HEK293 (cell line): ENCODE measurements at regions not wholly inside any gene's neighbourhood (a gene's known extent, or its start where the extent isn't known, plus 50 kb on each side); places are given as distances from the start of the nearest gene placed in this dataset.

Experiments
- PBX3 ChIP-seq: sonication (generic); formaldehyde crosslinking; IDR thresholded peaks from 2 replicates; pipeline ENCODE4 v1.8.1; 2022; ENCODE audit warnings: mild to moderate bottlenecking, moderate library complexity, missing genetic modification reagents
- ZBTB1 ChIP-seq: fragments of 450-650 bp; formaldehyde crosslinking; IDR thresholded peaks from 2 replicates; pipeline ENCODE4 v1.5.1; 2016; ENCODE audit warnings: missing biosample characterization, missing genetic modification characterization
- ZBTB17 ChIP-seq: fragments of 450-650 bp; formaldehyde crosslinking; IDR thresholded peaks from 2 replicates; pipeline ENCODE4 v1.5.1; 2016; ENCODE audit warnings: missing biosample characterization, missing genetic modification characterization
- ZNF274 ChIP-seq, 2 experiments: fragments of 200-500 bp in 1 of 2; fragments of 450-650 bp in 1 of 2; sonication (Bioruptor generic) in 1 of 2; formaldehyde crosslinking in 1 of 2; IDR thresholded peaks; 2 replicates each; pipeline versions ENCODE4 v1.5.1 to v1.6.1; 2014 to 2016; ENCODE audit warnings: borderline replicate concordance in 1 of 2, inconsistent platforms in 1 of 2, low read length in 1 of 2, missing biosample characterization in 1 of 2, missing genetic modification characterization in 1 of 2
- TF ChIP-seq, protein P1 (sequence below): fragments of 450-650 bp; formaldehyde crosslinking; IDR thresholded peaks from 2 replicates; pipeline ENCODE4 v1.5.1; 2016; ENCODE audit warnings: missing biosample characterization, missing genetic modification characterization
- TF ChIP-seq, protein P2 (sequence below): fragments of 450-650 bp; formaldehyde crosslinking; IDR thresholded peaks from 2 replicates; pipeline ENCODE4 v1.5.1; 2016; ENCODE audit warnings: missing biosample characterization, missing genetic modification characterization

- TF ChIP-seq ZBTB1 (no peak), PBX3 (CRISPR knock-in tag) (no peak), ZBTB17 (tag by site-specific recombination) (no peak), ZNF274 (IDR thresholded peaks at IDR 0.05; ENCODE audit: low read length) (no peak), ZNF274 (tag by site-specific recombination; IDR thresholded peaks at IDR 0.05; ENCODE audit: borderline replicate concordance) (no peak)
- TF ChIP-seq, protein P1, sequence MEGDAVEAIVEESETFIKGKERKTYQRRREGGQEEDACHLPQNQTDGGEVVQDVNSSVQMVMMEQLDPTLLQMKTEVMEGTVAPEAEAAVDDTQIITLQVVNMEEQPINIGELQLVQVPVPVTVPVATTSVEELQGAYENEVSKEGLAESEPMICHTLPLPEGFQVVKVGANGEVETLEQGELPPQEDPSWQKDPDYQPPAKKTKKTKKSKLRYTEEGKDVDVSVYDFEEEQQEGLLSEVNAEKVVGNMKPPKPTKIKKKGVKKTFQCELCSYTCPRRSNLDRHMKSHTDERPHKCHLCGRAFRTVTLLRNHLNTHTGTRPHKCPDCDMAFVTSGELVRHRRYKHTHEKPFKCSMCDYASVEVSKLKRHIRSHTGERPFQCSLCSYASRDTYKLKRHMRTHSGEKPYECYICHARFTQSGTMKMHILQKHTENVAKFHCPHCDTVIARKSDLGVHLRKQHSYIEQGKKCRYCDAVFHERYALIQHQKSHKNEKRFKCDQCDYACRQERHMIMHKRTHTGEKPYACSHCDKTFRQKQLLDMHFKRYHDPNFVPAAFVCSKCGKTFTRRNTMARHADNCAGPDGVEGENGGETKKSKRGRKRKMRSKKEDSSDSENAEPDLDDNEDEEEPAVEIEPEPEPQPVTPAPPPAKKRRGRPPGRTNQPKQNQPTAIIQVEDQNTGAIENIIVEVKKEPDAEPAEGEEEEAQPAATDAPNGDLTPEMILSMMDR (tag by site-specific recombination), result no peak
- TF ChIP-seq, protein P2, sequence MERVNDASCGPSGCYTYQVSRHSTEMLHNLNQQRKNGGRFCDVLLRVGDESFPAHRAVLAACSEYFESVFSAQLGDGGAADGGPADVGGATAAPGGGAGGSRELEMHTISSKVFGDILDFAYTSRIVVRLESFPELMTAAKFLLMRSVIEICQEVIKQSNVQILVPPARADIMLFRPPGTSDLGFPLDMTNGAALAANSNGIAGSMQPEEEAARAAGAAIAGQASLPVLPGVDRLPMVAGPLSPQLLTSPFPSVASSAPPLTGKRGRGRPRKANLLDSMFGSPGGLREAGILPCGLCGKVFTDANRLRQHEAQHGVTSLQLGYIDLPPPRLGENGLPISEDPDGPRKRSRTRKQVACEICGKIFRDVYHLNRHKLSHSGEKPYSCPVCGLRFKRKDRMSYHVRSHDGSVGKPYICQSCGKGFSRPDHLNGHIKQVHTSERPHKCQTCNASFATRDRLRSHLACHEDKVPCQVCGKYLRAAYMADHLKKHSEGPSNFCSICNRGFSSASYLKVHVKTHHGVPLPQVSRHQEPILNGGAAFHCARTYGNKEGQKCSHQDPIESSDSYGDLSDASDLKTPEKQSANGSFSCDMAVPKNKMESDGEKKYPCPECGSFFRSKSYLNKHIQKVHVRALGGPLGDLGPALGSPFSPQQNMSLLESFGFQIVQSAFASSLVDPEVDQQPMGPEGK (tag by site-specific recombination), result no peak
These were observed 165.9 kb upstream of the TMEM260 start for GRCh38 chr14:56413721-56414120.
